ENCODE measurements at regions not wholly inside any gene's neighbourhood (a gene's known extent, or its start where the extent isn't known, plus 50 kb on each side); places are given as distances from the start of the nearest gene placed in this dataset.

GRCh38 chr14:85421186-85421877 lies 108.6 kb upstream of the FLRT2 start:
- Mint-ChIP-seq H3K36me3 (no peaks in the 10 kb centered on the region), H3K27ac (no peak overlapping the region), H3K4me3 (no peak overlapping the region), H3K4me1 (no peaks in the 10 kb centered on the region), H3K27me3 (no peaks in the 10 kb centered on the region), H3K9me3 (peaks cover 2 to 11% (median 6%) of the 10 kb centered on the region in 3 donors)
- DNase-seq: no peak
- Histone ChIP-seq H3K36me3 (ENCODE audit: control insufficient read depth in 2 of 2, extremely low read depth in 1 of 2, insufficient read depth in 1 of 2, low read length in 1 of 2) (no peaks in the 10 kb centered on the region), H3K4me3 (ENCODE audit: control insufficient read depth in 1 of 2, extremely low read depth in 1 of 2, low read length in 1 of 2) (no peak overlapping the region), H3K27ac (ENCODE audit: low read length) (no peak overlapping the region), H3K9me3 (no peaks in the 10 kb centered on the region), H3K27me3 (replicated peaks in 1 of 2; ENCODE audit: control insufficient read depth in 2 of 2, extremely low read depth in 1 of 2, insufficient read depth in 2 of 2, low read length in 1 of 2) (no peaks in the 10 kb centered on the region), H3K4me1 (ENCODE audit: control insufficient read depth in 1 of 2, extremely low read depth in 1 of 2, insufficient read depth in 2 of 2, low read length in 2 of 2) (no peaks in the 10 kb centered on the region)
- WGBS (ENCODE audit: insufficient coverage): 86% methylated on average over 1 of the region's 3 CpGs
- ATAC-seq (replicated peaks in 1 of 4): no peak
- POLR2A ChIA-PET: no interaction called here
- CTCF ChIA-PET: no interaction called here

- Histone ChIP-seq H3K4me3 (ENCODE audit: control insufficient read depth in 1 of 2, extremely low read depth in 1 of 2, low read length in 1 of 2) (no peak overlapping the region), H3K27ac (ENCODE audit: low read length) (no peak overlapping the region), H3K27me3 (replicated peaks in 1 of 2; ENCODE audit: control insufficient read depth in 2 of 2, extremely low read depth in 1 of 2, insufficient read depth in 2 of 2, low read length in 1 of 2) (no peaks in the 10 kb centered on the region), H3K9me3 (no peaks in the 10 kb centered on the region), H3K4me1 (ENCODE audit: control insufficient read depth in 1 of 2, extremely low read depth in 1 of 2, insufficient read depth in 2 of 2, low read length in 2 of 2) (no peaks in the 10 kb centered on the region), H3K36me3 (ENCODE audit: control insufficient read depth in 2 of 2, extremely low read depth in 1 of 2, insufficient read depth in 1 of 2, low read length in 1 of 2) (no peaks in the 10 kb centered on the region)
- Mint-ChIP-seq H3K4me1 (no peaks in the 10 kb centered on the region), H3K4me3 (no peak overlapping the region), H3K27me3 (no peaks in the 10 kb centered on the region), H3K36me3 (no peaks in the 10 kb centered on the region), H3K9me3 (peaks cover 5 to 11% (median 8%) of the 10 kb centered on the region in 3 donors), H3K27ac (no peak overlapping the region)
- ATAC-seq (replicated peaks in 1 of 4) (no peak), DNase-seq (no peak)
- CTCF ChIA-PET: no interaction called here
- WGBS (ENCODE audit: insufficient coverage): no CpG with 5 or more reads among the region's 3 CpGs
- POLR2A ChIA-PET: no interaction called here
These were observed 106.1 kb upstream of the FLRT2 start for GRCh38 chr14:85423889-85424288.

DNA sequence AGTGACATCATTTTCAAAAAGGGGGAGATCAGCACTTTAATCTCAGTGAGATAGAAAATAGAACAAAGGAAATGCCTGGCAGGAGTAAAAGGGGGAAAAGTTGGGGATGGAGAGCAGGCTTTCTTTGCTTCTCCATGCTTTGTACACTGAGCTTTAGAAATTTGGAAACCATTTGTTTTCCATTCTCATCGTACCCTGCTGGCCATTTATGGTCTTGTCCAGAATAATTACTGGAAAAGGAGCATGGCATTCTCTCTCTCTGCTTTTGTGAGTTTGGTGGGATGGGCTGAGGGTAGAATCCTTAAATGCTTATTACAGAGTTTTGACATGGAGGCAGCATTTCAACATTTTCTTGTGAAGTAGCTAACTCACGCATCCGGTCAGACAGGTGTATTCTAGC lies 104.4 kb upstream of the FLRT2 start:
- Histone ChIP-seq H3K27me3 (replicated peaks in 1 of 2; ENCODE audit: control insufficient read depth in 2 of 2, extremely low read depth in 1 of 2, insufficient read depth in 2 of 2, low read length in 1 of 2) (no peaks in the 10 kb centered on the region), H3K9me3 (no peaks in the 10 kb centered on the region), H3K4me3 (ENCODE audit: control insufficient read depth in 1 of 2, extremely low read depth in 1 of 2, low read length in 1 of 2) (no peak overlapping the region), H3K36me3 (ENCODE audit: control insufficient read depth in 2 of 2, extremely low read depth in 1 of 2, insufficient read depth in 1 of 2, low read length in 1 of 2) (no peaks in the 10 kb centered on the region), H3K27ac (ENCODE audit: low read length) (no peak overlapping the region), H3K4me1 (ENCODE audit: control insufficient read depth in 1 of 2, extremely low read depth in 1 of 2, insufficient read depth in 2 of 2, low read length in 2 of 2) (no peaks in the 10 kb centered on the region)
- Mint-ChIP-seq H3K27me3 (no peaks in the 10 kb centered on the region), H3K4me1 (no peaks in the 10 kb centered on the region), H3K27ac (no peak overlapping the region), H3K9me3 (peaks cover 4 to 16% (median 7%) of the 10 kb centered on the region in 3 donors), H3K36me3 (no peaks in the 10 kb centered on the region), H3K4me3 (no peak overlapping the region)
- 100% methylated on average over 1 of the region's 3 CpGs for WGBS (ENCODE audit: insufficient coverage)
- ChIA-PET POLR2A (no interaction called here), CTCF (no interaction called here)
- ATAC-seq (replicated peaks in 1 of 4): no peak
- no peak for DNase-seq

DNA sequence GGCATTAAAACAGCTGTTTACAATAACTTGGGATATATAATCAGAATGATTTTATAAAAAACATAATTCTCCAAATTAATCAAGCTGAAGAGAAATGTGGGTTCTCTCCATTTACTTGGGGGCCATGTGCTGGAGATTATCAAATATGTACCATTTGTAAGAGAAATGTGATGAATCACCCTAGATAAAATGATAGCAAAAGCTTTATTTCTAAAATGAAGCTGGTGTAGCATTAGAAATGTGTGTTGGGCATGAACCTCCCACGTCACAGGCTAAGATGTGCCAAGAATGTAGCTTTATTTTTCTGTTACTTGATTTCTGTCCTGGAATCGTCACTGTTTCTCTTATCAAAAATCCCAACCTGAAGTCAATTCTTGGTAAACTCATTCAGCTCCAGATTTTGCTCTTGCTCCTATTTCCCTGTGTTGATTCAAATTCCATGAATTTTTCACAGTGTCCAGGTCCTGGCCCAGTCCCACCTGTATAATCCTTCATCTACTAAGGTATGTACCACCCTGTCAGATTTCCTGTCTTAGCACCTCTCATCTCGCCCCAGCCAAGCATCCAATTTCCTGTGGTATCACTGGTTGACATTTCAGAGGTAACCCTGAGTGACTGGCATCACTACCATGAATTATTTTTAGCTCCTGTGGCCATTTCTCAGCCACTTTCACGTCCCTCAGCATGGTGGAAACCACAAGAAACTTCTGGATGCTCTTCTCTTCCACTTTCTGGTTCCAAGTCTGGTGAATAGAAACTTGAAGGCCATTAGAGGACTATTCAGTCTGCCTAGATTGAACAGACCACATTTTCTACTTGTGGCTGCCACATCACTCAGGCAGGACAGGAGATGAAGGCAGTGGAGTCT lies 103.6 kb upstream of the FLRT2 start:
- Mint-ChIP-seq H3K4me3 (no peak overlapping the region), H3K36me3 (no peaks in the 10 kb centered on the region), H3K27ac (no peak overlapping the region), H3K27me3 (no peaks in the 10 kb centered on the region), H3K4me1 (no peaks in the 10 kb centered on the region), H3K9me3 (peaks cover 2 to 16% (median 7%) of the 10 kb centered on the region in 3 donors)
- H3K9me3 ChIP-seq: no peaks in the 10 kb centered on the region
- WGBS (ENCODE audit: insufficient coverage): 31% methylated on average over 4 of the region's 4 CpGs
- H3K27ac ChIP-seq (ENCODE audit: low read length): no peak overlapping the region
- H3K36me3 ChIP-seq (ENCODE audit: control insufficient read depth in 2 of 2, extremely low read depth in 1 of 2, insufficient read depth in 1 of 2, low read length in 1 of 2): no peaks in the 10 kb centered on the region
- ChIA-PET CTCF (interaction anchor here in 1 of 2 donors (0.6 kb wide), 1 partner anchor 213 kb away, joined by 3 read pairs; no protein-coding TSS in a partner anchor), POLR2A (no interaction called here)
- no peak for ATAC-seq (replicated peaks in 1 of 4)
- H3K27me3 ChIP-seq (replicated peaks in 1 of 2; ENCODE audit: control insufficient read depth in 2 of 2, extremely low read depth in 1 of 2, insufficient read depth in 2 of 2, low read length in 1 of 2): no peaks in the 10 kb centered on the region
- DNase-seq: no peak
- H3K4me1 ChIP-seq (ENCODE audit: control insufficient read depth in 1 of 2, extremely low read depth in 1 of 2, insufficient read depth in 2 of 2, low read length in 2 of 2): no peaks in the 10 kb centered on the region
- no peak overlapping the region for H3K4me3 ChIP-seq (ENCODE audit: control insufficient read depth in 1 of 2, extremely low read depth in 1 of 2, low read length in 1 of 2)

- ChIA-PET POLR2A (no interaction called here), CTCF (no interaction called here)
- H3K27me3 ChIP-seq (replicated peaks in 1 of 2; ENCODE audit: control insufficient read depth in 2 of 2, extremely low read depth in 1 of 2, insufficient read depth in 2 of 2, low read length in 1 of 2): no peaks in the 10 kb centered on the region
- no peak overlapping the region for H3K4me3 Mint-ChIP-seq
- no peaks in the 10 kb centered on the region for H3K4me1 Mint-ChIP-seq
- no peak for ATAC-seq (replicated peaks in 1 of 4)
- H3K36me3 Mint-ChIP-seq: no peaks in the 10 kb centered on the region
- H3K4me3 ChIP-seq (ENCODE audit: control insufficient read depth in 1 of 2, extremely low read depth in 1 of 2, low read length in 1 of 2): no peak overlapping the region
- H3K36me3 ChIP-seq (ENCODE audit: control insufficient read depth in 2 of 2, extremely low read depth in 1 of 2, insufficient read depth in 1 of 2, low read length in 1 of 2): no peaks in the 10 kb centered on the region
- WGBS (ENCODE audit: insufficient coverage): no CpG with 5 or more reads among the region's 2 CpGs
- no peak for DNase-seq
- no peak overlapping the region for H3K27ac ChIP-seq (ENCODE audit: low read length)
- H3K27ac Mint-ChIP-seq: no peak overlapping the region
- no peaks in the 10 kb centered on the region for H3K9me3 ChIP-seq
- H3K4me1 ChIP-seq (ENCODE audit: control insufficient read depth in 1 of 2, extremely low read depth in 1 of 2, insufficient read depth in 2 of 2, low read length in 2 of 2): no peaks in the 10 kb centered on the region
- H3K27me3 Mint-ChIP-seq: no peaks in the 10 kb centered on the region
- peaks cover 2 to 16% (median 3%) of the 10 kb centered on the region in 3 donors for H3K9me3 Mint-ChIP-seq
These were observed 101.0 kb upstream of the FLRT2 start for GRCh38 chr14:85428926-85429325.

GRCh38 chr14:85437148-85437547 lies 92.8 kb upstream of the FLRT2 start:
- no peaks in the 10 kb centered on the region for H3K36me3 ChIP-seq (ENCODE audit: control insufficient read depth in 2 of 2, extremely low read depth in 1 of 2, insufficient read depth in 1 of 2, low read length in 1 of 2)
- H3K27ac Mint-ChIP-seq: no peak overlapping the region
- no peak overlapping the region for H3K4me3 ChIP-seq (ENCODE audit: control insufficient read depth in 1 of 2, extremely low read depth in 1 of 2, low read length in 1 of 2)
- DNase-seq (no peak), ATAC-seq (replicated peaks in 1 of 4) (no peak)
- H3K36me3 Mint-ChIP-seq: no peaks in the 10 kb centered on the region
- H3K4me1 Mint-ChIP-seq: no peaks in the 10 kb centered on the region
- no peaks in the 10 kb centered on the region for H3K27me3 Mint-ChIP-seq
- 83% methylated on average over 1 of the region's 1 CpG for WGBS (ENCODE audit: insufficient coverage)
- peaks cover 0 to 12% (median 5%) of the 10 kb centered on the region in 3 donors for H3K9me3 Mint-ChIP-seq
- H3K27ac ChIP-seq (ENCODE audit: low read length): no peak overlapping the region
- ChIA-PET POLR2A (no interaction called here), CTCF (interaction anchor here in 1 of 2 donors (0.6 kb wide), 1 partner anchor 15 kb away, joined by 3 read pairs; no protein-coding TSS in a partner anchor)
- no peaks in the 10 kb centered on the region for H3K9me3 ChIP-seq
- no peaks in the 10 kb centered on the region for H3K27me3 ChIP-seq (replicated peaks in 1 of 2; ENCODE audit: control insufficient read depth in 2 of 2, extremely low read depth in 1 of 2, insufficient read depth in 2 of 2, low read length in 1 of 2)
- no peaks in the 10 kb centered on the region for H3K4me1 ChIP-seq (ENCODE audit: control insufficient read depth in 1 of 2, extremely low read depth in 1 of 2, insufficient read depth in 2 of 2, low read length in 2 of 2)
- H3K4me3 Mint-ChIP-seq: no peak overlapping the region
